ENCODE measurements at regions not wholly inside any gene's neighbourhood (a gene's known extent, or its start where the extent isn't known, plus 50 kb on each side); places are given as distances from the start of the nearest gene placed in this dataset.
"Not testable (repeated sequence)": the region's sequence is repeated elsewhere in the genome, so short reads cannot be mapped to it uniquely, and the experiment has no call there.

DNA sequence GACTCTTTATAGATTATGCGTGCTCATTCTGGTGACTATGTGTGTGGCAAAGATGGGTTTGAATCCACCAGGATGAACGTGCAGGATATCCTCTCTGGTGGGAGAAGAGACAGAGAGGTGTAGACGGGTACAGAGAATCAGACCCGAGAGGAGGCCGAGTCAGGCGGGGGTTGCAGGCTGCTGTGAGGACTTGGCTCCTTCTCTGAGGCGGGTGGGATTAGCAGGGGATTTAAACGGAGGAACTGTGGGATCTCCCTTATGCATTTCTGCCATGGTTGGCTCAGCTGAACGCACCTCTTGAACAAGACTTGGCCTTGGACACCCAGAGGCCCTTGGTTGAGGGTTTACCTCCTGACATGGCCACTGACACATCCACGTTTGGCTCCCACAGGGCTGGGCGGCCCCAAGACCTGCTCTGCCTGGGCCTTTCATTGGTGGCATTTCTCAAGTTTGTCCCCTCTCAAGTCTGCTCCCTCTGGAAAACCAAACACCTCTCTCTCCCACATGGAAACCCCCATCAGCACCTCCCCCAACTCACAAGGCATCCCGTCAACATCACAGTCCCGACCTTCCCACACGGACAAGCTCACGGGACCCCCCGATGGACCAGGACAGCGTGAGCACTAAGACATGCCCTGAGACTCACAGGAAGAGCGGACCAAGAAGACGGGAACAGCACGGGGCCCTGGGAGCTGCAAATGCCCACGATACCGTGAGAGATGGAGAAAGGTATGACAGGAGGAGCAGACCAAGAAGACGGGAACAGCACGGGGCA lies 158.3 kb downstream of the RTP5 start:
- no peak for DNase-seq (ENCODE audit: low spot score)

- no peak for DNase-seq (ENCODE audit: low spot score)
These were observed 160.1 kb downstream of the RTP5 start for GRCh38 chr2:242029422-242030225.

- DNase-seq (ENCODE audit: low spot score) = no peak
These were observed 160.7 kb downstream of the RTP5 start for GRCh38 chr2:242030226-242030575.

DNA sequence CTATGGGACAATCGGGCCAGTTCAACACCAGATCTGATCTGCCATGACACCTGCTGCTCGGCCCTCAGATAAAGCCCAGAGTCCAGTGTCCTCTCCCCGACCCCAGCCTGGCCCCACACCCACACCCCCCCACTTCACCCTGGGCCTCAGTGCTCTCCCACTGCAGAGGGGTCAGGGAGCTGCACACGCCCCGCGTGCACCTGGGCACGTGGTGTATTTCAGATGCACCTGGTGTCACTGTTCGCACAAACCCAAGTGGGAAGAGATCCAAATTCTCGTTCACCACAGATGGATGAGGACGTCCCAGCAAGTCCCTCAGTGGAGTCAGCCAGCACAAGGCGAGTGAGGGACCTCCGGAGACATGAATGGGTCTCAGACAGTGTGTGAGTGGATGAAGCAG lies 161.3 kb downstream of the RTP5 start:
- DNase-seq (ENCODE audit: low spot score) = no peak

- peak; percentile 94 for DNase-seq (ENCODE audit: low spot score)
These were observed 162.0 kb downstream of the RTP5 start for GRCh38 chr2:242031481-242032019.

DNA sequence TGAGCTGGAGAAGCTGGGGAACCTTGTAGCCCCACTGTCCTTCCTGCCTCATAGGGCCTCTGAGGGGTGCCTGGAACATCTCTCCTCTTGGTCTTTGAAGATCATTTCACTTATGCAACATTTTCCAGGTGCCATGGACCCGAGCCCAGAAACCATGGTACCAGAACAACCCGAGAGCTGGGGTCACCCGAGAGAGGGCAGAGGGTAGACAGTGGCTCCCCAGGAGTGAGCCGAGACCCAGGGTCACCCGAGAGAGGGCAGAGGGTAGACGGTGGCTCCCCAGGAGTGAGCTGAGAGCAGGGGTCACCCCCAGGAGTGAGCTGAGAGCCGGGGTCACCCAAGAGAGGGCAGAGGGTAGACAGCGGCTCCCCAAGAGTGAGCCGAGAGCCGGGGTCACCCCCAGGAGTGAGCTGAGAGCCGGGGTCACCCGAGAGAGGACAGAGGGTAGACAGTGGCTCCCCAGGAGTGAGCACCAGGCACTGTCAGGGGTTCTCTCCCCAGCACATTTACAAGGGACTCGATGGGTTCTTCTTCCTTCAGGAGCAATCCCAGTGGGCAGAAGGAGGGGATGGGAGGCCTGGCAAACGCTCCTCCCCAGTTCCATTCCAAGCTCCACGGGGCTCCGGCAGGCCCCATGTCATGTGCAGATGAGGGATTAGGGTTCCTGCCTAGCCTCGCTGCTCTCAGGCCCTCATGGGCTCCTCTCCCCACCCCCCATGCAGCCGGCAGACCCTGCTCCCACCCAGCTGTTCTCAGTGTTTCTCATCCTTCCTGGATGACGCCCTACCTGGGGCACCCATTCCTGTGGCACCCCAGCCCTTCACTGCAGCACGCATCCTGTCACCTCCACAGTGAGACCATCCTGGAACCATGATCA lies 163.5 kb downstream of the RTP5 start:
- DNase-seq (ENCODE audit: low spot score) = no peak

DNA sequence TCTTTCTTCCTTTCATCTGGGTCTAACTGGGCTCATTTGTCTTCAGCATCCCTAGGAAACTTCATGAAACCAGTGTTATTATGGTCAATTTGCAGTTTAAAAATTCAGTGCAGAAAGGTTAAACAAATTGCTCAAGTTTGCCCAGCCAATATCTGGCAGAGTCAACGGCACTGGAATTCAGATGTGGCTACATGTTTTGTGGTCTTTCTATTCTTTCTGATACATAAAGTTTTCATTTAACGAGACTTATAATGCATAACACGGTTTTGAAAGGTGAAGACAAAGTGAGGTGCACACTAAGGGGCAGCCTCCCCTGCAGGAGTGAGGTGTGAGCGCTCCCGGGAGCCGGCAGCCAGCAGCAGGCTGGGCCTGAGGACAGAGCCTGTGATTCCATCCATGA lies 164.6 kb downstream of the RTP5 start:
- no peak for DNase-seq (ENCODE audit: low spot score)

DNA sequence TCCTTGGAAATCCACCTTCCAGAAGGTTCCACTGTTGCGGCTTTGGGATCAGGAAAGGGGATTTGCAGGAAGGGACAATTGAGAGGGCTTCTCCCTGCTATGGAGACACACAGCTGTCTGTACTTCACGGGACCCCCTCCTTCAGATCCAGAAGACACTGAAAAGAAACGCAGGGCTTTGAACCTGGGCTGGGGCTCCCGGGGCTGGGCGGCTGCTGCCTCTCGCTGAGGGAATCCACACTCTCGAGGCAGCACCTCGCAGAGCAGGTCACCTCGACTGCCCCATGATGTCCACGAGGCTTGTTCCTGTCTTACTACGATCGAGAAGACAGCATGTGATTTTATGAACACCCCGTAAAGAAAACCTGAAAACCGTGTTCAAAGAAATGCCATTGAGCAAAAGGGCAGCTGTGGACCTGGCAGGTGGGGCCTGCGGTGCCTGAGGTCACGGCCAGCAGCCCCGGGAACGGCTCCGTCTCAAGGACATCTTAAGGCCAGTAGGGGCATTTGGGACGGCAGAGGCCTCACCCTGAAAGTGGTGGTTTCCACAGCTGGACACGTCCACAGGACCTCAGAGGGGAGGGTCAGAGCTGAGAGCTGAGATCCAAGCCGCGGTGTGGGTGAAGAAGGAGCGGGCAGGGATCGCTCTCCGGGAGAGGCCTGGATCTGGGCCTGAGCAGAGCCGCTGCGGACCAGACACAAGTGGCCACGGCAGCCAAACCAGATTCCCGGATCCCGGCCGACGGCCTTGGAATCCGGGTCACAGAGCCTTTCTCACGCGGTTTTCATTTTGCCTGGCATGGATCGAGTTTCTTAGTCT lies 165.7 kb downstream of the RTP5 start:
- no peak for DNase-seq (ENCODE audit: low spot score)

DNA sequence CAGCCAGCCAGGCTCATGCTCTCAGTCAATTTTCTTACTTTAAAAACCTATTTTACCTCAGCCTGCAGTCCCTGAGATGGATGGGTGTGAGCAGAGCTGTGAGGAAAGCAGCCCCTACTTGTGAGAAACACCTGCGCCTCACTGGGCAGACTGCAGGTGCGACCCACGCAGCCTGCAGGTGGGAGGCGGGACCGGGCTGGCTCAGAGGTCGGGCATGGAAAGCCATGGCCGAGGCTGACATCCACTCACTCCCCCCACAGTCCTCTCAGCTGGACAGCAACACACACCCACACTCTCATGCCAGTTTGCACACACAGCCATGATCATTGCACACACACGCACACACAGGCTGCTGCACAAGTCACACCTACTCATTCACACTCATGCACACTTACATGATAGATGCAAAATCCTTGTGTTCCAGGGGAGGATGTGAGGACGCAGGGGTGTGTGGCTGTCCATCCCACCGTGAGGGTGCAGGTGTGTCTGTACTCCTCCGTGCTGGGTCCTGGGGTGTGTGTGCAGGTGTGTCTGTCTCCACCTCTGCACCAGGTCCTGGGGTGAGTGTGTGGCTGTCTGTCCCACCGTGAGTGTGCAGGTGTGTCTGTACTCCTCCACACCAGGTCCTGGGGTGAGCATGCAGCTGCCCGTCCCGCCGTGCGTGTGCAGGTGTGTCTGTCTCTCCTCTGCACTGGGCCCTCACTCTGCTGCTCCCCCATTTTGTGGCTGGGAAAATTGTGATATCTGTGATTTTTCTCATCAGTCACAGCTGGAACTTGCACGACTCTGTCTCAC lies 166.5 kb downstream of the RTP5 start:
- no peak for DNase-seq (ENCODE audit: low spot score)

DNA sequence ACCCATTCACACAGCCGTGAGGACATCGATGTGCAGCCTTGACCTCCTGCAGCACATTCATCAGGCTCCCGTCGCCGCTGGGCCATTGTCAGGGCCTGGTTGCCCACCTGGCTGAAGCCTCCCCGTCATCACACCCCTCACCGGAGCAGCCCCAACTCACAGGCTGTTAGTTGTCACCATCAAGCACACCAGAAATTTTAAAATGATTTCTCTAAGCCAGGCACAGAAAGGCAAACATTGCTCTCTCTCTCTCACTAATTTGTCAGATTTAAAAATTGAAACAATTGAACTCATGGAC lies 167.1 kb downstream of the RTP5 start:
- DNase-seq (ENCODE audit: low spot score) = no peak

DNA sequence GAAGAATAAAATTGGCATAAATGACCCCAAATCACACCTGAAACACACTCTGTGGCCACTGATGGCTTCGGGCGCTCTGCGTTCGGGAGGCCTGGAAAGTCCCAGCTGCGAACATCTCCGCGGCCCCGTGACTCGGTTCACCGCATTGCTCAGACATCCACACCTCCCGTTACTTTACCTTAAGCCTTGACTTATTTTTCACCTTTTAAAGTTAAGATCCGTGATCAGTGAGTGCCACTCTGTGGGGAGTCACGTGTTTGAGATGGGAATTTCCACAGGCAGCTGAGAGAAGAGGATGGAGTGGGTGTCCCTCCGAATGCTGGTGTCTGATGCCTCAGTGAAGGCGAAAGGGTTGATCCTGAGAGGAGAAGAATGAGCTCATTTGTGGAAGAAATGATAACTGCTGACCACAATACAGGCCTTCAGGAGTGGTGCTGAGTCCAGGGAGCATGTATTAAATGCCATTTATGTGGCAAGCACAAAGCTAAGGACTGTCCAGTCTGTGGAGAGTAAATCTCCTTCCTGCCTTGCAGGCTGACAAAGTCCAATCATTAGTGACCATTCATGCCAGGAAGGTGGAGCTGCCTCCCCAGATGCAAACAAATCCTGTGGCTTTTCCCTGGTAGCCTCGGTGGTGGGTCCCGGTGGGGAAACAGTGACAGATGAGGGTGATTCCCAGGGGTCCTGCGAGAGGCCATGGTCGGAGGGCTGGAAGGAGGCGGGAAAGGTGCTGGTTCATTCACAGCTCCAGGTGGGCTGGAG lies 168.8 kb downstream of the RTP5 start:
- no peak for DNase-seq (ENCODE audit: low spot score)

- no peak for DNase-seq (ENCODE audit: low spot score)
These were observed 169.4 kb downstream of the RTP5 start for GRCh38 chr2:242038928-242039341.

DNA sequence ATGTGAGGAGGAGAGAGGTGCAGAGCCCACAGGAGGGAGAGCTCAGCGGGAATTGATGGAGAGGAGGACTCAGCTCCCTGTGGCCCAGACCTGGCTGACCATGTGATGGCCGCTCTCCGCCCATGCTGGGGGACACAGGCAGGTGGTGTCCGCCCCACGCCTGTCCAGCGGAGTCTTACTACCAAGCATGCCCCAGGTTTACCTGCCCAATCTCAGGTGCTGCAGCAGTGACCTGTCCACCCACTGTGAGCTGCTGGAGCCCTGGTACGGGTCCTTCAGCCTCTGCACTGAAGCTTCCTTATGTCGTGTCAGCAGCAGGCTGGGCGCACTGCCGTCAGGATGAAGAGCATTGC lies 170.8 kb downstream of the RTP5 start:
- DNase-seq (ENCODE audit: low spot score) = no peak

GRCh38 chr2:242040681-242041080 lies 171.2 kb downstream of the RTP5 start:
- DNase-seq (ENCODE audit: low spot score) = no peak

GRCh38 chr2:242041816-242042215 lies 172.3 kb downstream of the RTP5 start:
- DNase-seq (ENCODE audit: low spot score) = no peak

- DNase-seq (ENCODE audit: low spot score) = no peak
These were observed 174.2 kb downstream of the RTP5 start for GRCh38 chr2:242043538-242044312.

DNA sequence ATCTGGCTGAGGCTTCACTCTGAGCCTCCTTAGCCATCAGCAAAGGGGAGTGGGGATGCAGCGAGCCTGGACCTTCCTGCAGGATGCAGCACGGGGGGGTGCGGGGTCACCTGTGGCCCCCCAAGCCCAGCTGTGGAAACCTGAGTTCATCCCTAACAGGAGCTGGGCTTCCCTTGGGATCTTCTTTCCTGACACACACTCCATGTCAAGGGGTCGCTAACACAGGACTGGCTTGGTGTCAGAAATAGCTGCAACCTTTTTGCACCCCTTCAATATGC lies 174.7 kb downstream of the RTP5 start:
- no peak for DNase-seq (ENCODE audit: low spot score)

- not testable (repeated sequence) for DNase-seq (ENCODE audit: low spot score)
These were observed 176.1 kb downstream of the RTP5 start for GRCh38 chr2:242045596-242046144.

- DNase-seq (ENCODE audit: low spot score) = no peak
These were observed 176.8 kb downstream of the RTP5 start for GRCh38 chr2:242046206-242046826.

Data from H4 (cell line).